H1 (cell line): ENCODE measurements at regions not wholly inside any gene's neighbourhood (a gene's known extent, or its start where the extent isn't known, plus 50 kb on each side); places are given as distances from the start of the nearest gene placed in this dataset.

ENCODE experiments used
- CTCF ChIA-PET: fragments of 300-600 bp; sonication (Branson Sonifier 250); formaldehyde crosslinking; loops from one replicate; lab custom pipeline; 2021; ENCODE audit not compliant: partially characterized antibody; lab: Charles Lee
- POLR2A ChIA-PET: fragments of 300-600 bp; sonication (Branson Sonifier 250); formaldehyde crosslinking; loops from one replicate; lab custom pipeline; 2021; ENCODE audit warnings: inconsistent platforms; ENCODE audit not compliant: partially characterized antibody; lab: Charles Lee
- DNase-seq, 2 experiments: peaks; one replicate each; pipeline versions ENCODE4 v3.0.0 to v3.0.0-alpha.2; 2010 to 2022; ENCODE audit warnings: low spot score in 2 of 2, low read depth in 1 of 2, mixed read lengths in 1 of 2
- FAIRE-seq: peaks from 2 replicates; lab custom pipeline; 2011; peaks lifted over from hg19 to GRCh38; lab: Jason Lieb, UNC
- H2AFZ ChIP-seq: 2 replicates; pipeline ENCODE4 v1.8.1; 2012; ENCODE audit warnings: low read length, inconsistent platforms
- H2AK5ac ChIP-seq: 2 replicates; pipeline ENCODE4 v1.6.1; 2013; ENCODE audit warnings: low read depth, low read length
- H2BK120ac ChIP-seq: replicated peaks from 2 replicates; pipeline ENCODE3; 2013; ENCODE audit warnings: low read depth, low read length, inconsistent platforms
- H2BK12ac ChIP-seq: 2 replicates; pipeline ENCODE4 v1.6.1; 2013; ENCODE audit warnings: low read depth, low read length
- H2BK15ac ChIP-seq: 2 replicates; pipeline ENCODE4 v1.6.1; 2013; ENCODE audit warnings: low read length
- H2BK20ac ChIP-seq: 2 replicates; pipeline ENCODE4 v1.6.1; 2013; ENCODE audit warnings: low read length
- H2BK5ac ChIP-seq: 2 replicates; pipeline ENCODE4 v1.6.1; 2013; ENCODE audit warnings: low read depth, low read length
- H3K14ac ChIP-seq: 2 replicates; pipeline ENCODE4 v1.6.1; 2013; ENCODE audit warnings: inconsistent platforms; ENCODE audit not compliant: insufficient read length
- H3K18ac ChIP-seq: 2 replicates; pipeline ENCODE4 v1.6.1; 2013; ENCODE audit warnings: low read length; ENCODE audit errors: extremely low read depth
- H3K23ac ChIP-seq: 2 replicates; pipeline ENCODE4 v1.6.1; 2013; ENCODE audit warnings: inconsistent platforms; ENCODE audit not compliant: insufficient read length
- H3K23me2 ChIP-seq: 2 replicates; pipeline ENCODE4 v1.6.1; 2013; ENCODE audit warnings: low read depth, low read length
- H3K27ac ChIP-seq: 2 replicates; pipeline ENCODE4 v1.6.1; 2011; ENCODE audit warnings: low read depth, low read length, inconsistent platforms
- H3K27me3 ChIP-seq, 4 experiments: replicated peaks in 1 of 4; 1 replicate in 1 of 4; 2 replicates in 3 of 4; pipeline versions ENCODE4 v1.6.1 to v1.8.1; 2011 to 2013; ENCODE audit warnings: low read length in 3 of 4, mild to moderate bottlenecking in 3 of 4, inconsistent platforms in 2 of 4, mixed read lengths in 2 of 4, moderate library complexity in 1 of 4; ENCODE audit not compliant: control insufficient read depth in 3 of 4, insufficient read depth in 3 of 4; ENCODE audit errors: extremely low read depth in 1 of 4
- H3K36me3 ChIP-seq, 4 experiments: 2 replicates each; pipeline versions ENCODE4 v1.6.1 to v1.8.1; 2011 to 2013; ENCODE audit warnings: mild to moderate bottlenecking in 4 of 4, low read length in 3 of 4, moderate library complexity in 2 of 4, control low read depth in 1 of 4, inconsistent platforms in 1 of 4; ENCODE audit not compliant: insufficient read depth in 4 of 4, control insufficient read depth in 2 of 4
- H3K4ac ChIP-seq: replicated peaks from 2 replicates; pipeline ENCODE3; 2013; ENCODE audit warnings: low read length, low read depth, mixed read lengths, inconsistent platforms; ENCODE audit not compliant: insufficient read length
- H3K4me1 ChIP-seq, 4 experiments: replicated peaks in 1 of 4; 1 replicate in 1 of 4; 2 replicates in 3 of 4; pipeline versions ENCODE4 v1.6.1 to v1.8.1; 2011 to 2013; ENCODE audit warnings: low read length in 3 of 4, inconsistent platforms in 2 of 4, mixed read lengths in 1 of 4; ENCODE audit not compliant: insufficient read depth in 4 of 4, control insufficient read depth in 3 of 4
- H3K4me2 ChIP-seq, 2 experiments: 2 replicates each; pipeline versions ENCODE4 v1.6.1 to v1.8.1; 2011 to 2013; ENCODE audit warnings: low read depth in 2 of 2, low read length in 2 of 2, control low read depth in 1 of 2, inconsistent platforms in 1 of 2, mild to moderate bottlenecking in 1 of 2; ENCODE audit not compliant: insufficient read depth in 1 of 2
- H3K4me3 ChIP-seq, 4 experiments: fragments of 200-600, 300-600 bp in 1 of 4; sonication (generic), shearing (Covaris generic), sonication (Bioruptor Twin) in 1 of 4; 2 replicates each; pipeline versions ENCODE4 v1.5.1 to v1.8.1; 2011 to 2016; ENCODE audit warnings: low read length in 4 of 4, low read depth in 3 of 4, control low read depth in 2 of 4, inconsistent platforms in 2 of 4, mild to moderate bottlenecking in 2 of 4, mixed read lengths in 1 of 4, moderate library complexity in 1 of 4; ENCODE audit not compliant: insufficient read depth in 2 of 4; ENCODE audit errors: extremely low read depth in 1 of 4
- H3K56ac ChIP-seq: replicated peaks from 2 replicates; pipeline ENCODE3; 2013; ENCODE audit warnings: low read depth, mild to moderate bottlenecking, mixed read lengths, low read length, inconsistent platforms; ENCODE audit not compliant: insufficient read length
- H3K79me1 ChIP-seq: 2 replicates; pipeline ENCODE4 v1.6.1; 2013; ENCODE audit warnings: low read depth, low read length, control low read depth
- H3K79me2 ChIP-seq, 2 experiments: 2 replicates each; pipeline versions ENCODE4 v1.6.1 to v1.8.1; 2012 to 2013; ENCODE audit warnings: low read length in 2 of 2, mild to moderate bottlenecking in 2 of 2, inconsistent platforms in 1 of 2; ENCODE audit not compliant: insufficient read depth in 2 of 2, control insufficient read depth in 1 of 2
- H3K9ac ChIP-seq, 4 experiments: replicated peaks in 1 of 4; 1 replicate in 1 of 4; 2 replicates in 3 of 4; pipeline versions ENCODE4 v1.6.1 to v1.8.1; 2011 to 2013; ENCODE audit warnings: low read depth in 3 of 4, low read length in 3 of 4, control low read depth in 2 of 4, mild to moderate bottlenecking in 2 of 4, moderate library complexity in 2 of 4, inconsistent platforms in 1 of 4; ENCODE audit errors: extremely low read depth in 1 of 4
- H3K9me3 ChIP-seq, 2 experiments: 2 replicates each; pipeline versions ENCODE4 v1.6.1 to v1.8.1; 2012 to 2013; ENCODE audit warnings: mild to moderate bottlenecking in 2 of 2, moderate library complexity in 2 of 2, control low read depth in 1 of 2, inconsistent platforms in 1 of 2, low read depth in 1 of 2, low read length in 1 of 2, mixed read lengths in 1 of 2; ENCODE audit not compliant: insufficient read depth in 2 of 2
- H4K20me1 ChIP-seq, 2 experiments: replicated peaks in 1 of 2; 2 replicates each; pipeline versions ENCODE3 to v1.8.1; 2011 to 2013; ENCODE audit warnings: inconsistent platforms in 2 of 2, low read length in 2 of 2, mild to moderate bottlenecking in 1 of 2; ENCODE audit not compliant: insufficient read depth in 2 of 2, control insufficient read depth in 1 of 2
- H4K5ac ChIP-seq: 2 replicates; pipeline ENCODE4 v1.6.1; 2013; ENCODE audit warnings: low read length, low read depth, mixed read lengths, inconsistent platforms; ENCODE audit not compliant: insufficient read length
- H4K8ac ChIP-seq: 2 replicates; pipeline ENCODE4 v1.8.0; 2013; ENCODE audit warnings: mild to moderate bottlenecking, moderate library complexity, low read length, inconsistent platforms; ENCODE audit not compliant: insufficient read depth; ENCODE audit errors: extremely low read depth
- H4K91ac ChIP-seq: replicated peaks from 2 replicates; pipeline ENCODE3; 2013; ENCODE audit warnings: low read length, mixed read lengths, inconsistent platforms; ENCODE audit not compliant: insufficient read length
- MAFK ChIP-seq: IDR thresholded peaks from 2 replicates; pipeline ENCODE4 v1.6.1; 2012; ENCODE audit warnings: low read depth, mild to moderate bottlenecking, improper control_type of control experiment, low read length
- WGBS, 2 experiments: shearing (Covaris generic) in 1 of 2; methylation state at CpG; one replicate each; pipeline versions ENCODE4 v1.1.6 to v1.1.7; 2013 to 2015; ENCODE audit warnings: low lambda C conversion rate in 2 of 2, mixed read lengths in 2 of 2, inconsistent platforms in 1 of 2, low coverage in 1 of 2, missing lambda C conversion rate in 1 of 2; ENCODE audit not compliant: insufficient replicate concordance in 2 of 2, insufficient coverage in 1 of 2, insufficient read length in 1 of 2; ENCODE audit errors: extremely low coverage in 1 of 2, missing lambda C conversion rate in 1 of 2; 5-methylcytosine and 5-hydroxymethylcytosine counted together

- FAIRE-seq (no peak), DNase-seq (no peak)
- H4K20me1 ChIP-seq, result no peaks in the 10 kb centered on the region
- no peak overlapping the region for H2BK12ac ChIP-seq
- no peaks in the 10 kb centered on the region for H3K79me1 ChIP-seq
- H2BK5ac ChIP-seq, result no peak overlapping the region
- no peak overlapping the region for H3K4me2 ChIP-seq
- H2BK120ac ChIP-seq, result no peak overlapping the region
- H3K23ac ChIP-seq, result no peak overlapping the region
- no peaks in the 10 kb centered on the region for H3K23me2 ChIP-seq
- no peak overlapping the region for H4K5ac ChIP-seq
- H3K79me2 ChIP-seq, result no peaks in the 10 kb centered on the region
- no peak overlapping the region for H2AK5ac ChIP-seq
- CTCF ChIA-PET, result no interaction called here
- H3K14ac ChIP-seq, result no peak overlapping the region
- H3K9me3 ChIP-seq, result no peaks in the 10 kb centered on the region
- H3K18ac ChIP-seq, result no peak overlapping the region
- H3K9ac ChIP-seq, result no peak overlapping the region
- no peaks in the 10 kb centered on the region for H3K27me3 ChIP-seq
- no peak overlapping the region for H2BK15ac ChIP-seq
- H2BK20ac ChIP-seq, result no peak overlapping the region
- TF ChIP-seq MAFK, result no peak
- no peak overlapping the region for H3K56ac ChIP-seq
- H3K4me1 ChIP-seq, result no peaks in the 10 kb centered on the region
- POLR2A ChIA-PET, result no interaction called here
- no peak overlapping the region for H3K27ac ChIP-seq
- H2AFZ ChIP-seq, result no peak overlapping the region
- H4K91ac ChIP-seq, result no peak overlapping the region
- H3K36me3 ChIP-seq, result no peaks in the 10 kb centered on the region
- WGBS, 2 experiments, result 86% methylated on average over 2 of the region's 2 CpGs; no CpG with 5 or more reads in 1 of the 2 experiments
- no peak overlapping the region for H4K8ac ChIP-seq
- H3K4me3 ChIP-seq, result no peak overlapping the region
- no peak overlapping the region for H3K4ac ChIP-seq
Observed at GRCh38 chr1:227422581-227422980, 104.3 kb upstream of the CDC42BPA start.
